Right renal cortex interstitium (tissue), 3 donors: ENCODE measurements at regions not wholly inside any gene's neighbourhood (a gene's known extent, or its start where the extent isn't known, plus 50 kb on each side); places are given as distances from the start of the nearest gene placed in this dataset.

Experiments
- DNase-seq, 3 donors: peaks; one replicate each; pipeline ENCODE4 v3.0.0-alpha.2; 2013; ENCODE audit warnings: low read depth in 3 of 3, low spot score in 2 of 3

GRCh38 chr2:220034426-220035130 is 407.1 kb downstream of the SLC4A3 start:
- DNase-seq, result no peak

- no peak for DNase-seq
Observed at GRCh38 chr2:220036431-220036830, 409.0 kb downstream of the SLC4A3 start.

GRCh38 chr2:220040346-220040745 is 412.9 kb downstream of the SLC4A3 start:
- DNase-seq, result no peak

GRCh38 chr2:220041447-220041846 is 414.0 kb downstream of the SLC4A3 start:
- no peak for DNase-seq

- no peak for DNase-seq
Observed at GRCh38 chr2:220043155-220043989, 415.9 kb downstream of the SLC4A3 start.

- DNase-seq, result no peak
Observed at GRCh38 chr2:220043990-220044335, 416.5 kb downstream of the SLC4A3 start.

- no peak for DNase-seq
Observed at GRCh38 chr2:220044383-220044782, 417.0 kb downstream of the SLC4A3 start.

- DNase-seq, result no peak
Observed at GRCh38 chr2:220046507-220046906, 419.1 kb downstream of the SLC4A3 start.

- DNase-seq, result no peak
Observed at GRCh38 chr2:220051716-220052115, 424.3 kb downstream of the SLC4A3 start.

GRCh38 chr2:220053919-220054318 is 426.5 kb downstream of the SLC4A3 start:
- DNase-seq, result no peak

GRCh38 chr2:220057391-220057790 is 430.0 kb downstream of the SLC4A3 start:
- no peak for DNase-seq

GRCh38 chr2:220057916-220058315 is 430.5 kb downstream of the SLC4A3 start:
- DNase-seq, result no peak

- DNase-seq, result no peak
Observed at GRCh38 chr2:220064111-220065030, 436.9 kb downstream of the SLC4A3 start.

GRCh38 chr2:220065581-220065980 is 438.2 kb downstream of the SLC4A3 start:
- no peak for DNase-seq

GRCh38 chr2:220068846-220069245 is 441.4 kb downstream of the SLC4A3 start:
- no peak for DNase-seq

GRCh38 chr2:220070349-220070748 is 442.9 kb downstream of the SLC4A3 start:
- DNase-seq, result no peak

GRCh38 chr2:220071696-220072095 is 444.3 kb downstream of the SLC4A3 start:
- no peak for DNase-seq

- DNase-seq, result no peak
Observed at GRCh38 chr2:220072669-220073220, 445.3 kb downstream of the SLC4A3 start.

- DNase-seq, result no peak
Observed at GRCh38 chr2:220075835-220076234, 448.4 kb downstream of the SLC4A3 start.

GRCh38 chr2:220076734-220077133 is 449.3 kb downstream of the SLC4A3 start:
- DNase-seq, result no peak

- DNase-seq, result no peak
Observed at GRCh38 chr2:220077488-220077887, 450.1 kb downstream of the SLC4A3 start.
